NCI-H146 treated with DMSO at 0.1 percent for 48 hours (cell line): ENCODE measurements at regions not wholly inside any gene's neighbourhood (a gene's known extent, or its start where the extent isn't known, plus 50 kb on each side); places are given as distances from the start of the nearest gene placed in this dataset.

Experiments used
- DNase-seq: peaks from one replicate; lab custom pipeline; 2025; ENCODE audit not compliant: unreplicated experiment; lab: John Stamatoyannopoulos, UW

- DNase-seq = peak; percentile 74
These were observed 360.7 kb upstream of the ETAA1 start for GRCh38 chr2:67036444-67036843.

GRCh38 chr2:67037655-67038054, 359.5 kb upstream of the ETAA1 start:
- peak; percentile 87 for DNase-seq

- no peak for DNase-seq
These were observed 358.9 kb upstream of the ETAA1 start for GRCh38 chr2:67038195-67038594.

GRCh38 chr2:67039058-67039457, 358.1 kb upstream of the ETAA1 start:
- no peak for DNase-seq

- DNase-seq = peak; percentile 68
These were observed 357.5 kb upstream of the ETAA1 start for GRCh38 chr2:67039517-67040103.

GRCh38 chr2:67041051-67041450, 356.1 kb upstream of the ETAA1 start:
- no peak for DNase-seq

GRCh38 chr2:67043781-67044478, 353.2 kb upstream of the ETAA1 start:
- DNase-seq = no peak

- DNase-seq = no peak
These were observed 350.5 kb upstream of the ETAA1 start for GRCh38 chr2:67046591-67046990.

- no peak for DNase-seq
These were observed 348.8 kb upstream of the ETAA1 start for GRCh38 chr2:67048314-67048713.

- DNase-seq = no peak
These were observed 346.5 kb upstream of the ETAA1 start for GRCh38 chr2:67050622-67051021.

- DNase-seq = peak; percentile 86
These were observed 342.4 kb upstream of the ETAA1 start for GRCh38 chr2:67054728-67055127.

- no peak for DNase-seq
These were observed 341.5 kb upstream of the ETAA1 start for GRCh38 chr2:67055387-67056304.

GRCh38 chr2:67057123-67057522, 340.0 kb upstream of the ETAA1 start:
- DNase-seq = no peak

- DNase-seq = no peak
These were observed 339.0 kb upstream of the ETAA1 start for GRCh38 chr2:67057901-67058703.

- DNase-seq = no peak
These were observed 332.1 kb upstream of the ETAA1 start for GRCh38 chr2:67065046-67065445.

GRCh38 chr2:67066782-67067181, 330.4 kb upstream of the ETAA1 start:
- no peak for DNase-seq

GRCh38 chr2:67067656-67068055, 329.5 kb upstream of the ETAA1 start:
- no peak for DNase-seq

- no peak for DNase-seq
These were observed 326.3 kb upstream of the ETAA1 start for GRCh38 chr2:67070826-67071225.

GRCh38 chr2:67075056-67075455, 322.1 kb upstream of the ETAA1 start:
- no peak for DNase-seq

GRCh38 chr2:67075530-67076238, 321.4 kb upstream of the ETAA1 start:
- no peak for DNase-seq
